ENCODE measurements at regions not wholly inside any gene's neighbourhood (a gene's known extent, or its start where the extent isn't known, plus 50 kb on each side); places are given as distances from the start of the nearest gene placed in this dataset.
"Not testable (repeated sequence)": the region's sequence is repeated elsewhere in the genome, so short reads cannot be mapped to it uniquely, and the experiment has no call there.

DNA sequence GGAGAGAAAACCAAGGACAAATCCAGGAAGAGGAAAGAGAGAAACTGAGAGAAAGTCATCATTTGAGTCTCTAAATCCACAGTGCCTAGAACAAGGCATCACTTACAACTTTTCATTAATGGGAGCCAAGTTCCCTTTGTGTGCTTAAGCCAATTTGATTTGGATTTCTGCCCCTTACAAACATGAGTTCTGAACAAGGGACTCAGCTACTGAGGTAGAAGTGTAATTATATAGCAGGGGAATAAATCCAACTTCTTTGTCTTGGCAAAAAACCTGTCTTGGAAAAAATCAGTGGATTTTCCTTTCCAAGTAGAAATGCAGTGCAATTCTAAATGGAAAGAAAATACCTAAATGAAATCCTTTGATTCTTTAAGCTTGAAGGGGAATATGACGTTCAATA, 307.2 kb upstream of the CNTN3 start:
- no peak for DNase-seq

DNA sequence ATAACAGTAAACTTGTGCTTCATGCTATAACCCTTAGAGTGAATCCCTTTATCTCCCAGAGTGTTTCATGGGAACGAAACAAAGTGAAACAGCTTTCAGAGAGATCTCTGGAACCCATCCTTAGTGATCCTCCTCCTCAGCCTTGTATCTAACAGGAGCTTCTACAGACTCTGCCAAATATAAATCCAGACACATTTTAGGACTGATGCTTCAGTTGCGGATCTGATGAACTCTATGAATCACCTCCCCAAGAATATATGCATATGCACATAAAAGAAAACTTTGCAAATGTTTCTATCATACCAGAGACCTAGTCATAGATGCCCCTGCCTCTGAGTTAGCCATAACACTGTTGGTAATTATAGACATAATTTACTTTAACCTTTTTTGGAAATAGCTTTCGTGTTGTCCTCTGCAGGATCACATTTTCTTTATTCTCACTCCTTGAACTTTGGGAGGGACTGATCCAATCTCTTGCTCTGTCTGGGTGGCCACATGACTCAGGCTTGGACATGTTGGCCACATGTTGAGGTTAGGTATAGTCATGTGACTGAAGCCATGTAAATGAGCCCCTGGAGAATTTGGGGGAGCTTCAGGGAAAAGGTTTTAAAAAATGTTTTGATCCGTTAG, 306.4 kb upstream of the CNTN3 start:
- no peak for DNase-seq

DNA sequence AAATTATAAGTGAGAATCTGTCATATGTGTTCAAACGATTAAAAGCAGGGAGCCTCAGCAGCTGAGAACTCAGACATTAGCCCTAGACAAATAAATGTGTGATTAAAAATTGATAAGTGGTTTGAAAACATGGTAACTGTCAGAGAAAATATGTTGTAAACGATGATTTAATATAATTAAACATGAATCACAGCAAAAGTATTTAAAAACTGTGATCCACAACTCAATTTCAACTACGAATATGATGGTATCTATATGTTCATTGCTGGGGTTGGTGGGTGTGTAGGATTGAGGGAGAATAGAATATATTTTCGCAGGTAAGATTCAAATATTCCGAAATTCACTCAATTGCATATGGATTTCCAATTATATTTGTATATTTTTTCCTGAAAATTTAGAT, 302.2 kb upstream of the CNTN3 start:
- no peak for DNase-seq

DNA sequence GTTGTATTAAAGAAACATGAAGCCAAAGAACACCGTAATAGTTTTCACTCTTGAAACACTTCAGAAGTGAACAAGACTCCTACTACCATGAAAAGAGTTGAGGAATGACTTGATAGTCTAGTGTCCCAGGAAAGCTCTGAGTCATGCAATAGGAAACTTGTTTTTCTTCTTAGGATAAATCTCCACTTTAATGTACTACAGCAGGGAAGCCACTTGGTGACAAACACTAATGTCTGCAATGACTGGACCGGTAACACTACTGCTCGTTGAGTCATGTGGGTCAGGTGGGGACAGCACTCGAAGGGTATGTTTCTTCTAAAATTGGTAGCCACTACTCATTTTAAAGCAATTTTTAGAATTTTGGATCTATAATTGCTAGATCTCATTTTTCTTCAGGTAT, 291.7 kb upstream of the CNTN3 start:
- DNase-seq: no peak

DNA sequence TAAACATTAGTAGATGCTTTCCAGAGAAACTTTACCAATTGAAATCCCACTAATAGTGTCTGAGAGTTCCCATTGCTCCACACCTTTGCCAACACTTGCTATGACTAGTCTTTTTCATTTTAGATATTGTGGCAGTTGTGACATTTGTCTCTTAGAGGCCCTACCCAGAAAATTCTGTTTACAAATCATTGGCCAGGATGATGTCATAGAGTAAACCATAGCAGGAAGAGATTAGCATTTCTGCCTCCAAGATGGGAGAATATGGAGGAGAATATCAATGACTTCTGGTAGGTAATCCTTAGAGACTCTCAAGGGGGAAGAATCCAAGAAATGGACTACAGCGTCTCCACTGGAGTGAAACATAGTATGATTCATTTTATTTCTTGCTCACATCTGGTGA, 291.0 kb upstream of the CNTN3 start:
- no peak for DNase-seq

DNA sequence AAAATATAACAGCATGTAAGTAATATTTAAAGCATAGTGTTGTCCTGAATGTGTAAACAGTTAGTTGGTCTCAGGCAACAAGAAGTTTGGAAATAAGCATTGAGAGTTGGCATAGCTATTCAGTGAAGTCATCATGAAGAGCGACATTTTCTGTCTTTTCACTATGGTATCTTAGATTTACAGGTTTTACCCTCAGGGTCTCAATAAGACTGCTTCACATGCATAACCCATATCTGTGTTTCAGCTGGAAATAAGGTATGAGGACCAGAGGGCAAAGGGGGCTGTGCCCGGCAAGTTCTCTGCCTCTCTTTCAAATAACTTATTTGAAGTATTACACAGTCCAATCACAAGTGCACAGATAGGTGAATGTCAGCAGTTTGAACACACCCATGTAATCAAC, 290.2 kb upstream of the CNTN3 start:
- DNase-seq: no peak

DNA sequence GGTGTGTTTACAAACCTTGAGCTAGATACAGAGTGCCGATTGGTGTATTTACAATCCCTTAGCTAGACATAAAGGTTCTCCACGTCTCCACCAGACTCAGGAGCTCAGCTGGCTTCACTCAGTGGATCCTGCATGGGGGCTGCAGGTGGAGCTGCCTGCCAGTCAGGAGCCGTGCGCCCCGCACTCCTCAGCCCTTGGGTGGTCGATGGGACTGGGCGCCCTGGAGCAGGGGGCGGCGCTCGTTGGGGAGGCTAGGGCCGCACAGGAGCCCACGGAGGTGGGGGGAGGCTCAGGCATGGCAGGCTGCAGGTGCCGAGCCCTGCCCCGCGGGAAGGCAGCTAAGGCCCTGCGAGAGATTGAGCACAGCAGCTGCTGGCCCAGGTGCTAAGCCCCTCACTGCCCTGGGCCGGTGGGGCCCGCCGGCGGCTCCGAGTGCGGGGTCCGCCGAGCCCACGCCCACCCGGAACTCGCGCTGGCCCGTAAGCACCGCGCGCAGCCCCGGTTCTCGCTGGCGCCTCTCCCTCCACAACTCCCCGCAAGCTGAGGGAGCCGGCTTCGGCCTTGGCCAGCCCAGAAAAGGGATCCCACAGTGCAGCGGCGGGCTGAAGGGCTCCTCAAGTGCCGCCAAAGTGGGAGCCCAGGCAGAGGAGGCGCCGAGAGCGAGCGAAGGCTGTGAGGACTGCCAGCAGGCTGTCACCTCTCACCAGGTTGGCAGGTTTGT, 285.5 kb upstream of the CNTN3 start:
- DNase-seq: not testable (repeated sequence)

DNA sequence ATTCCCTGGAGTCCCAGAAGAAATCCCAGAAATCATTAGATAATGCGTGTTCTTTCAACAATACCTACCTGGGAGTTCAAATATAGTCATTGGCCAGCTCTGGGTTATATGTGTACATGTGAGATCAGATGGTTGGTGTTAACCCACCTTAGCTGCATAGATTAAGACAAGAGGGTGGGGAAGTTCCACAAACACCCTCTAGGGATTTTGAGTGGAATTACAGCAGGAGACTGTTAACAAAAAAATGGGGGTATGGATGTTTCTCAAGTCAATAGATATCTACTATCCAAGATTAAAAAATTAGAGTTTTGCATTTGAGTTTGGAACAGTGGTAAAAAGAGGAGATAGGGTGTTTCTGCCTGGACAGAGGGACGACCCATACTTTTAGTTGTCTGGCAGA, 282.5 kb upstream of the CNTN3 start:
- peak in 1 of 2 experiments; percentile 5 for DNase-seq

DNA sequence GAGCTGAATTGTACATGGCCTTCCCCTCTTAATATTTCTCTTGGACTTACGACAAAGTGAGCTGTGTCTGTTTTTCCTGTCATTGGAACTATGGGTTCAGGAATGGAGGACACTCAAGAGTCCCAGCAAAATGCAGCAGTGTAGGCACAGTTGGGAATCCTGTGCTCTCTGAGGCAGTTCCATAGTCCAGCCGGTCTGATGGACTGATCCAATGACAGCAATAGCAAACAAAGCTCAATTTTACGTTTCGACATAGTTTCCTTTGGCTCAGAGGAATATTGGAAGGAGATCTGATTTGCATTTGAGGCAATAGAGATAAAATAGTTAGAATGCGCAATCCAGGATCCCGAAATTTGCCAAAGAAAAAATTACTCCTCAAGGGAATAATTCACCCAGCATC, 276.9 kb upstream of the CNTN3 start:
- no peak for DNase-seq

DNA sequence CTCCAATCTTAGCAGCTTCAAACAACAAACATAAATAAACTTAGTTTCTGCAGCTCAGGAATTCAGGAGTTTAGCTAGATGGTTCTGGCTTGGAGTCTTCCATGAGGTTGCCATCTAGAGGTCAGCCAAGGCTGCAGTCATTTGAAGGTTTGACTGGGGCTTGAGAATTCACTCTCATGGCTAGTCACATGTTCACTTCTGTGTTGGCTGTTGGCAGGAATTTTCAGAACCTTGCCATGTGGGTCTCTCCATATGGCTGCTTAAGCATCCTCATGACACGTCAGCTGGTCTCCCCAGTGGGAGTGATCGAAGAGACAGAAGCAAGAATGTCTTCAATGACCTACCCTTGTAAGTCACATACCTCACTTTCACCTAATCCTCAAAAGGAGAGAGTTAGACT, 269.2 kb upstream of the CNTN3 start:
- DNase-seq: no peak

DNA sequence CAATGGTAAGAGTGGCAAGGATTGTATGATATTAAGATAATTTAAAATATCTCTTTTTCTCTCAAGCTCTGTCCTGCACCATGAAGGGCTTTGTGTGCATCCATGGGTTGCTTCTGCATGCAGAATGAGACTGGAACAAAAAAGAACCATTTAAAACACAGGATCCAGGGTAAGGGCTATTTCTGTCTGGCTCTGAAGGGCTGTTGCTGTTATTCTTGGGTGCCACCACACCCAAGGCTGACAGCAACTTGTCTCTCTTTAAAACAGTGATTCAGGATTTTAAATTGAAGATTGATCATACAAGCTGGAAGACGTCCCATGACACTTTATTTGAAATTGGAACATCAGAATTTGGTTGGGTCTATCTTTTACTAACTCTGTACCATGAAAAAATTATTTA, 268.8 kb upstream of the CNTN3 start:
- no peak for DNase-seq

DNA sequence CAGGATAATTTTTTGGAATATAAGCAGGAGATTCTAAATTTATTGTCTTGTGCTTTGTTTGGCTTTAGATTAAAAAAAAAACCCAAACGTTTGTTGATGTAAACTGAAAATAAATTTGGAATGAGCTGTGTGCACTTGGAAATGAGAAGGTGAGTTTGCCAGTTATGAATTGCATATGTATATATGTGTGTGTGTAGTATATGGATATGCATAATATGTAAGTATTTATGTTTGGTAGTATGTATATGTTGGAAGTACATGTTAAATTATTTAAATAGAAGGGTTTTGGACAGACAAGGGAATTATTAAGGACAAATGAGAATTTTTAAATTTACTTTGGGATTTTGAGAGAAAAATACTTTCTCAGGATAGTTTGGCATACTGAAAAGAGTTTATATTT, 265.8 kb upstream of the CNTN3 start:
- DNase-seq: no peak

DNA sequence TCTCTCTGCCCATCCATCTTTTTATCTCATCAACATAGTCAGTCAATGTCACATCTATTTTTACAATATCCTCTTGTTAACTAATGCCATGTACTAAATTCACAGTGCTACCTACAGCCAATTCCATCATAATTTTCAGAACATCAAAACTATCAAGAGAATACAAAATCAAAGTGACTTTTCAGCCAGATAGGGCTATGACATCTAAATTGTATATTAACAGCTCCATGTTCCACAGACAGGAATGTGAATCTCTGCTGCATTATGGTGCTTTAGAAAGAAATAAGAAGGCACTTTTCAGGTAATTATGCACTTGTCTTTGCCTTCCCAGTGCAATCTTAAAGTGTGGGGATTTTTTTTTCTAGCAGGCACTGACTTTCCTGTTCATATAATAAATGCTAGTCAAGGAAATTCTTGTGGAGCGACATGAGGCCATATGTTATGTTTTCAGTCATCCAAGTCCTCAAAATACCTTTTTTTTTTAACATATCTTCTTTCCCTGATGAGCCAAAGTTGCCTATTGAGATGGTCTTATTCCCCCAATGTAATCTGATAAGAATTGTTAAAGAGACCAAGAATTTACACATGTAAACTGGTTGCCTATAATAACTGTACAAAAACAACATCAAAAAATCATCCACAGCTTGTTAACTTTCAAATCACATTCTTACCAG, 252.0 kb upstream of the CNTN3 start:
- no peak for DNase-seq

DNA sequence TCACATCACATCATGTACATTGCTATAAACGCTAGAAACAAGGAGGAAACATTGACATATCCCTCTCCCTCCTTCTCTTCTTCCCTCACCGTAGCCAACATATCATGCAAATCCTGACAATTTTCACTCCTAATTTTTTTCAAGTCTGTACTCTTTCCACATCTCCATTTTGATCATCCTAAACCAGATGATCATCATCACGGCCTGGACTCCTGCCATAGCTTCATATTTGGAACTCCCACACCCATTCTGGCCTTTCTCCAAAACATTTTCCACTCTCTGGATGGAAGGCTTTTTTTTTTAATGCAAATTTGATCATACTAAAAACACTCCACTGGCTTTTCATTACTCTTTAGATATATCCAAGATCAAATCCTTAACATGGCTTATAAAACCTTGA, 248.0 kb upstream of the CNTN3 start:
- no peak for DNase-seq

DNA sequence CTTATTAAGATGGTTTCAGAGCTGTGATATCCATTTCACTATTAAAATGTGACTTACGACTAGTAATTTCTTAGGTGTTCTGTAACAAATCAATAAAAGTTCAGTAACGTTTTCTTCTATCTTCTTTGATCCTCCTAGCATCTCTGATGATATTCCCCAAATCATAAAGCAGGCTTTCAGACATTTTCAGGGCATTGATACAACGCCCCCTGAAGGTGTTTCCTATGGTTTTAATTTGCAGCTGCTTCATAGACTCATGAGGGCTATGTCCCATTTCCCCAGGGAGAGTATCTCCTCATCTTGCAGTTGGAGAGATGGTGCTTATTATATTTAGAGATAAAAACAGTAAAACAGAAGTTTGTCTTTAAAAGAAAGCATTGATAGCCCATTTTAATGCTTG, 246.8 kb upstream of the CNTN3 start:
- DNase-seq: no peak

DNA sequence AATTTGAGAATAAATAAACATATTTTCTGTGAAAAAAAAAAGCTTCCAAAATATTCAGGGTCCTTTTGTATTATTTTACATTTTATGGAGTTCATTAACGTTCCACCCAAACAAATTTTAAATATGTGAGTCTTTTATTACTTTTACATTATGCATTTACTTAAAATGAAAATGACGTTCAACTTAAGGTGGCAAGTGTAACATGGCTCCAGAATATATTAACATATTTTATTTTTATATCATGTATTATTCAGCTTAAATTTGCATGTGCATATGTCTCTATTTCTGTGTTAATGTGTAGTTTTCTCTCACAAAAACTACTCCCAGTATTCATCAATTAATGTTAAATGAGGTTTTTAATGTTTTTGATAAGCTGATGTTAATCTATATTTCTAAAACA, 243.6 kb upstream of the CNTN3 start:
- DNase-seq: no peak

DNA sequence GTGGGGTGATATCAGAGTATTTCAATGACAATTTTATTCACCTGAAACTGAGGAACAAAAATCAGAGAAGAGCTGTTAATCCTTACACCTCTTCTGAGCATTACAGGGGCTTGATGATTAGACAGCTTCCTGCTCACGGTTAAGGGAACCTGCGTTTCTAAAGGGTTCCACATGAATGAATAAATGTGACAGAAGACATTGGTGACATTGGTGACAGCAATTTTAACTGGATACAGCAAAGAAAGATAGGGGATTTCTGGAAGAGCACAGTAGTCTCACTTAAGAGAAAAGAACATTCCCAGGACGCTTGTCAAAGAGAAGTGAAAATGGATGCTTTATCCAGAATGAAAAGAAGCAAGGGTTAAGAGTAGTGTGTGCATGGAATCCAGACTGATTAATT, 235.9 kb upstream of the CNTN3 start:
- no peak for DNase-seq

DNA sequence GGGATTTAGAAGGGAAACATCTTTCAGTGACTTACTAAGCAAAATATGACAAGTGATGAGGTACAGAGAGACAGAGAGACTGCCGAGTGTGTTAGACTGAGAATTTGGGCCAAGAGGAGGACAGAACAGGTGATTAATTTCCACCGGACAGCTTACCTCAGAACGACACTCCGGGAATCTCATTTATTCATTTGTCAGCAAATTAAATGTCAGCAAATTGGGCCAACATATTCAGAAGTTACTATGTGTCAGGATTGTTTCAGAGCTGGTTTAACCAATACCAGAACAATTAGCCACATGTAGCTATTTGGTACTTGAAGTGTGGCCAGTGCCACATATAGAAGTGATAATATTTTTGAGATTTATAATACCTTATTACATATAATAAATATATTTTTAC, 232.6 kb upstream of the CNTN3 start:
- no peak for DNase-seq

DNA sequence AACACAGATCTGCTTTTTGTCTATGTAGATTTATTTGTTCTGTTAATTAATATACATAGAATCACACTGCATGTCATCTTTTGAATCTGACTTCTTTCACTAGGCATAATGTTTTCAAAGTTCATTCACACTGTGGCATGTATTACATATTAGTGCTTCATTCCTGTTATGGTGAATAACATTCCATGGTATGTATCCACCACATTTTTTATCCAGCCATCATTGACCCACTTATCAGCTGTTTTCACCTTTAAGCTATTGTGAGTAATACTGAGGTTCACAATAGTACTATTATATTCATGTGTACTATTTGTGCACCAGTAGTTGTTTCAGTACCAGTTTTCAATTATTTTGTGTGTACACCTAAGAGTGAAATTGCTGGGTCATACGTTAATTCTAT, 230.6 kb upstream of the CNTN3 start:
- DNase-seq: no peak

DNA sequence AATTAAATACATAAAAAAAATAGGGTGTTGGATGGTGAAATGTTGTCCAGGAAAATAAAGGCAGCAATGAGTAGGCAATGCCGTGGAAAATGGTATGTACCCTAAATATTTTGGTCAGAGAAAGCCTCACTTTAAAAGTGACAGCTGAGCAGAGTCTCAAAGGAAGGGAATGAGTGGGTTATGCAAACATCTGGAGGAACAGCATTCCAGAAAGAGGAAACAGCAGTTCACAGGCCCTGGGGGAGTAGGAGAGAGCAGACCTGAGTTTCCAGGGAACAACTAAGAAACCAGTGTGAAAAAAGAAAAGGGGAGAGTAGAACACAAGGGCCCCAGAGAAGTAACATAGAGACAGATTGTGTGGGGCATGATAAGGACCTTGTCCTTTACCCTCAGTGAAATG, 230.0 kb upstream of the CNTN3 start:
- DNase-seq: no peak

DNA sequence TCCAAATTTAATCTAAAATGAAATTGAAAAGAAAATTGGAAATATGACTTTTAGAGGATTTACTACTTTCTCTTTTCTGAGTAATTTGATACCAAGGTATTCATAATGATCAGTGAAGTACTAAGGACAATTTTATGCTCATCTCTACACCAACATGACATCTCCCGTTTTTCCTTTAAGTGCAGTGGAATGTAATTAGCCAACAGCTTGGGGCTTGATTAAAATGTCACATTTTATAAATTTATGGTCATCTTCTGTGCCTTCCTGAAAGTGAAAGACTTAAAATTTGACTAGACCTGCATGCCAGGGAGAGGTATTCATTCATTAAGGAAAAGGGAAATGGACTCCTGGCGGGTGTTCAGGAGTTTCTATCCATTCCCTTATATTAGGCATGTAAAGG, 228.2 kb upstream of the CNTN3 start:
- no peak for DNase-seq

DNA sequence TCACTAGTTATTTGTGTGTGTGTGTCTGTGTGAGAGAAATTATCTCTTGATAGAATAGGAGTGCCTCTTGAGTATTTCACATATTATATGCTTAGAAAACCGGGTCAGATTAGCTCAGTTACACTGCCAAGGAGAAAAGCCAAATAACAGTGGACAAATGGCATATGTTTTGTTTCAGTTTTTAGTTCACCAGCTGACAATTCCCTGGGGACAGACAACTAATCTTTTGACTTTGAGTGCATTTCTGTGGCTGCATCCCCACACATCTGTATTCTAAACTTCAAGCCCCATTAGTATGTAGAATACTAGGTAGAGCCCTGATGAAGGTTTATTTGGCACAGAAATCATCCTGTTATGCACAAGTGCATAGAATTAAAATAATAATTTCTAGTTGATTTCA, 227.7 kb upstream of the CNTN3 start:
- DNase-seq: no peak

DNA sequence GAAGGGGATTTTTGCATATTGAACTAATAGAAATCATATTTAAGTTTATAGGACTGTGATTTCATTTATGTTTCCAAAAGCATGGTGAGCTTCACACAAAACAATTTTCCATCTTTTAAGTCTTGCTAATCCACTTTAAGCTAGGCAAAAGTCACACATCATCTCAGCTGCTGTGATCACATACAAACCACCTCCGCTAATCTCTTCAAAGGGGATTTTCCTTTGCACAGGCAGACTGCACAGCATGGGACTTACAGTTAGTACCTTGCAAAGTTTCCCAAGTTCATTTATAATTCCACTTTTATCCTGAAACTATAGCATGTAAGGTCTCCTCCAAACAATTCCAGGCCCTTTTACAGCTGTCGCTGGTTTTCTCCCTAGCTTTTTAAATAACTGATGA, 225.1 kb upstream of the CNTN3 start:
- DNase-seq: no peak

DNA sequence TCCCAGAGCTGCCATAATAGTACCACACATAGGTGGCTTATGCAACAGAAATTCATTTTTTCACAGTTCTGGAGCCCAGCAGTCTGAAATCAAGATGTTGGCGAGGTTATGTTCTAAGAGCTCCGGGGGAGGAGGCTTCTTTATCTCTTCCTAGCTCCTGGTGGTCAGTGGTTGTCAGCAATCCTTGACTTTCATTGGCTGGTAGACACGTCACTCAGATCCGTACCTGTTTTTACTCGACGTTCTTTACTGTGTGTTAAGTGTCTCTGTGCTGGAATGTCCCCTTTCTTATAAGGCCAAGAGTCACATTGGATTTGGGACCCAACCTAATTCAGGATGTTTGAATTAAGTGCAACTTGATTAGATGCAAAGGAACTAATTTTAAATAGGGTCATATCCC, 218.5 kb upstream of the CNTN3 start:
- no peak for DNase-seq

DNA sequence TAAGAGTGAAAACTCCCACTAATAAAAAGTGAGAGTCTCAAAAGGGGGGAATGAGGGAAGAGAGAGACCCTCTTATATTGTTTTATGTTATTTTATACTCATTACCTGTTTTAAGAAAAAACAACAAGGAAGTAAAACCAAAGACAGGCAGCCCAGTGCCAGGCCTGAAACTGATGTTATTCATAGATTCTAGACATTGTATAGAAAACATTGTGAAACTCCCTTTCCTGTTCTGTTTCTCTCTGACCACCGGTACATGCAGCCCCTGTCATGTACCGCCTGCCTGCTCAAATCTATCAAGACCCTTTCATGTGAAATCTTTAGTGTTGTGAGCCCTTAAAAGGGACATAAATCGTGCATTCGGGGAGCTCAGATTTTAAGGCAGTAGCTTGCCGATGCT, 216.4 kb upstream of the CNTN3 start:
- not testable (repeated sequence) for DNase-seq
